ENCODE measurements at regions not wholly inside any gene's neighbourhood (a gene's known extent, or its start where the extent isn't known, plus 50 kb on each side); places are given as distances from the start of the nearest gene placed in this dataset.

- TF ChIP-seq REST (IDR thresholded peaks at IDR 0.05; ENCODE audit: borderline replicate concordance) = no peak
- TF ChIP-seq EP300 (conservative IDR thresholded peaks at IDR 0.05; ENCODE audit: poor library complexity, severe bottlenecking) = no peak
- TF ChIP-seq RAD21 (conservative IDR thresholded peaks at IDR 0.05) = no peak
- no peak for TF ChIP-seq MXI1 (conservative IDR thresholded peaks at IDR 0.05; ENCODE audit: poor library complexity, severe bottlenecking)
- TF ChIP-seq, protein P1, sequence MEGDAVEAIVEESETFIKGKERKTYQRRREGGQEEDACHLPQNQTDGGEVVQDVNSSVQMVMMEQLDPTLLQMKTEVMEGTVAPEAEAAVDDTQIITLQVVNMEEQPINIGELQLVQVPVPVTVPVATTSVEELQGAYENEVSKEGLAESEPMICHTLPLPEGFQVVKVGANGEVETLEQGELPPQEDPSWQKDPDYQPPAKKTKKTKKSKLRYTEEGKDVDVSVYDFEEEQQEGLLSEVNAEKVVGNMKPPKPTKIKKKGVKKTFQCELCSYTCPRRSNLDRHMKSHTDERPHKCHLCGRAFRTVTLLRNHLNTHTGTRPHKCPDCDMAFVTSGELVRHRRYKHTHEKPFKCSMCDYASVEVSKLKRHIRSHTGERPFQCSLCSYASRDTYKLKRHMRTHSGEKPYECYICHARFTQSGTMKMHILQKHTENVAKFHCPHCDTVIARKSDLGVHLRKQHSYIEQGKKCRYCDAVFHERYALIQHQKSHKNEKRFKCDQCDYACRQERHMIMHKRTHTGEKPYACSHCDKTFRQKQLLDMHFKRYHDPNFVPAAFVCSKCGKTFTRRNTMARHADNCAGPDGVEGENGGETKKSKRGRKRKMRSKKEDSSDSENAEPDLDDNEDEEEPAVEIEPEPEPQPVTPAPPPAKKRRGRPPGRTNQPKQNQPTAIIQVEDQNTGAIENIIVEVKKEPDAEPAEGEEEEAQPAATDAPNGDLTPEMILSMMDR (IDR thresholded peaks at IDR 0.05; ENCODE audit: poor library complexity, severe bottlenecking) = no peak
- TF ChIP-seq POLR2AphosphoS5 (IDR thresholded peaks at IDR 0.05) = no peak
- no peak for TF ChIP-seq EZH2 (IDR thresholded peaks at IDR 0.05; ENCODE audit: borderline replicate concordance, insufficient read depth, low read length, poor library complexity, severe bottlenecking)
- H3K9me3 ChIP-seq (ENCODE audit: low read length) = no peaks in the 10 kb centered on the region
- H3K9ac ChIP-seq (ENCODE audit: low read length) = no peak overlapping the region
- H3F3A ChIP-seq (ENCODE audit: insufficient read depth, low read length, poor library complexity, severe bottlenecking) = no peaks in the 10 kb centered on the region
- H3K36me3 ChIP-seq (ENCODE audit: insufficient read depth, low read length) = no peaks in the 10 kb centered on the region
- no peaks in the 10 kb centered on the region for H4K20me1 ChIP-seq (ENCODE audit: insufficient read depth)
- no peaks in the 10 kb centered on the region for H3K27me3 ChIP-seq (ENCODE audit: insufficient read depth, low read depth, low read length)
- H2AFZ ChIP-seq (ENCODE audit: low read depth, low read length) = no peak overlapping the region
- H3K4me2 ChIP-seq (ENCODE audit: low read length) = no peak overlapping the region
- no peaks in the 10 kb centered on the region for H3K79me2 ChIP-seq (replicated peaks; ENCODE audit: insufficient read depth, low read length)
- no peak overlapping the region for H3K4me3 ChIP-seq (ENCODE audit: low read length)
- H3K27ac ChIP-seq (ENCODE audit: low read length) = no peak overlapping the region
- no peaks in the 10 kb centered on the region for H3K9me2 ChIP-seq (ENCODE audit: insufficient read depth, low read length)
Measured at GRCh38 chr9:86408121-86408520, 53.9 kb upstream of the TUT7 start.

GRCh38 chr9:86407022-86407421, 52.8 kb upstream of the TUT7 start:
- no peak overlapping the region for H3K4me3 ChIP-seq (ENCODE audit: low read length)
- H3K9ac ChIP-seq (ENCODE audit: low read length) = no peak overlapping the region
- no peaks in the 10 kb centered on the region for H3K36me3 ChIP-seq (ENCODE audit: insufficient read depth, low read length)
- TF ChIP-seq REST (IDR thresholded peaks at IDR 0.05; ENCODE audit: borderline replicate concordance) = no peak
- no peak for TF ChIP-seq TAF1 (IDR thresholded peaks at IDR 0.05; ENCODE audit: low read depth)
- no peak for TF ChIP-seq SMC3 (conservative IDR thresholded peaks at IDR 0.05; ENCODE audit: poor library complexity)
- no peak for TF ChIP-seq MXI1 (conservative IDR thresholded peaks at IDR 0.05; ENCODE audit: poor library complexity, severe bottlenecking)
- TF ChIP-seq EP300 (conservative IDR thresholded peaks at IDR 0.05; ENCODE audit: poor library complexity, severe bottlenecking) = no peak
- TF ChIP-seq RAD21 (conservative IDR thresholded peaks at IDR 0.05) = no peak
- TF ChIP-seq, protein P1 (IDR thresholded peaks at IDR 0.05; ENCODE audit: poor library complexity, severe bottlenecking) = no peak
- no peak for TF ChIP-seq EZH2 (IDR thresholded peaks at IDR 0.05; ENCODE audit: borderline replicate concordance, insufficient read depth, low read length, poor library complexity, severe bottlenecking)
- TF ChIP-seq POLR2AphosphoS5 (IDR thresholded peaks at IDR 0.05) = no peak
- H3F3A ChIP-seq (ENCODE audit: insufficient read depth, low read length, poor library complexity, severe bottlenecking) = no peaks in the 10 kb centered on the region
- no peak overlapping the region for H2AFZ ChIP-seq (ENCODE audit: low read depth, low read length)
- H4K20me1 ChIP-seq (ENCODE audit: insufficient read depth) = no peaks in the 10 kb centered on the region
- no peak overlapping the region for H3K27ac ChIP-seq (ENCODE audit: low read length)
- H3K9me3 ChIP-seq (ENCODE audit: low read length) = no peaks in the 10 kb centered on the region
- no peak overlapping the region for H3K4me2 ChIP-seq (ENCODE audit: low read length)
- no peaks in the 10 kb centered on the region for H3K27me3 ChIP-seq (ENCODE audit: insufficient read depth, low read depth, low read length)
- H3K9me2 ChIP-seq (ENCODE audit: insufficient read depth, low read length) = no peaks in the 10 kb centered on the region
- no peaks in the 10 kb centered on the region for H3K79me2 ChIP-seq (replicated peaks; ENCODE audit: insufficient read depth, low read length)

Measured in neural cell (in vitro differentiated cells).